Left cardiac atrium (tissue), 4 donors: ENCODE measurements at regions not wholly inside any gene's neighbourhood (a gene's known extent, or its start where the extent isn't known, plus 50 kb on each side); places are given as distances from the start of the nearest gene placed in this dataset.

Source experiments
- ATAC-seq, 2 donors: fragments of 200-7000 bp; cut with Tn5 transposase; one replicate each; pipeline ENCODE4 v1.9.1; 2020; ENCODE audit warnings: mild to moderate bottlenecking in 2 of 2, moderate library complexity in 2 of 2
- DNase-seq: peaks from one replicate; pipeline ENCODE4 v3.0.0-alpha.2; 2020
- intact Hi-C, 2 donors: fragments of 100-400 bp; cut with DNase I; formaldehyde crosslinking; loops; one replicate each; pipeline versions ENCODE4 v1.14.1 to v1.15.1; 2022 to 2023
- donor health status: DM: no; HTN: yes; CAD: no.
- donor health status: DM: no; HTN: yes; CAD: no; lungs with severe emphysema.
- donor health status: DM: yes; HTN: yes; CAD: no.
- donor health status: Dilated cardiomyopathy.

GRCh38 chr2:11031876-11032275 lies 120.1 kb downstream of the KCNF1 start:
- ATAC-seq (no peak), DNase-seq (no peak)
- intact Hi-C loops = no loop called here

- no peak for ATAC-seq
- intact Hi-C loops = no loop called here
- DNase-seq = no peak
Observed at GRCh38 chr2:11032396-11032795, 120.7 kb downstream of the KCNF1 start.

GRCh38 chr2:11033114-11033513 lies 121.4 kb downstream of the KCNF1 start:
- intact Hi-C loops = no loop called here
- no peak for ATAC-seq
- DNase-seq = no peak

- ATAC-seq (no peak), DNase-seq (no peak)
- intact Hi-C loops = no loop called here
Observed at GRCh38 chr2:11038641-11039040, 116.6 kb upstream of the SLC66A3 start.

GRCh38 chr2:11040992-11041391 lies 114.3 kb upstream of the SLC66A3 start:
- ATAC-seq = no peak
- intact Hi-C loops = no loop called here
- DNase-seq = no peak

GRCh38 chr2:11042841-11043240 lies 112.4 kb upstream of the SLC66A3 start:
- intact Hi-C loops = no loop called here
- DNase-seq (no peak), ATAC-seq (no peak)

- DNase-seq (no peak), ATAC-seq (no peak)
- intact Hi-C loops = no loop called here
Observed at GRCh38 chr2:11043245-11043644, 112.0 kb upstream of the SLC66A3 start.

GRCh38 chr2:11044201-11044600 lies 111.1 kb upstream of the SLC66A3 start:
- intact Hi-C loops = no loop called here
- DNase-seq (no peak), ATAC-seq (no peak)

- intact Hi-C loops = no loop called here
- no peak for DNase-seq
- no peak for ATAC-seq
Observed at GRCh38 chr2:11045294-11045693, 110.0 kb upstream of the SLC66A3 start.

GRCh38 chr2:11048335-11049008 lies 106.8 kb upstream of the SLC66A3 start:
- intact Hi-C loops = no loop called here
- ATAC-seq (no peak), DNase-seq (no peak)

GRCh38 chr2:11050565-11050964 lies 104.7 kb upstream of the SLC66A3 start:
- DNase-seq (no peak), ATAC-seq (no peak)
- intact Hi-C loops = no loop called here

GRCh38 chr2:11051280-11051679 lies 104.0 kb upstream of the SLC66A3 start:
- DNase-seq = no peak
- no peak for ATAC-seq
- intact Hi-C loops = no loop called here

- intact Hi-C loops = no loop called here
- ATAC-seq = no peak
Observed at GRCh38 chr2:11053546-11053945, 101.7 kb upstream of the SLC66A3 start.

GRCh38 chr2:11054783-11055678 lies 100.2 kb upstream of the SLC66A3 start:
- intact Hi-C loops = no loop called here
- DNase-seq (no peak), ATAC-seq (no peak)

More at GRCh38 chr2:11053546-11053945, 101.7 kb upstream of the SLC66A3 start:
- no peak for DNase-seq

- no peak for ATAC-seq
- intact Hi-C loops = no loop called here
- DNase-seq = no peak
Observed at GRCh38 chr2:11055679-11056215, 99.5 kb upstream of the SLC66A3 start.

- ATAC-seq (no peak), DNase-seq (no peak)
- intact Hi-C loops = no loop called here
Observed at GRCh38 chr2:11056614-11057013, 98.7 kb upstream of the SLC66A3 start.

- no peak for ATAC-seq
- intact Hi-C loops = no loop called here
Observed at GRCh38 chr2:11057031-11057430, 98.2 kb upstream of the SLC66A3 start.

GRCh38 chr2:11058129-11058528 lies 97.1 kb upstream of the SLC66A3 start:
- intact Hi-C loops = no loop called here
- ATAC-seq = no peak
- DNase-seq = no peak

More at GRCh38 chr2:11057031-11057430, 98.2 kb upstream of the SLC66A3 start:
- no peak for DNase-seq

GRCh38 chr2:11060376-11061169 lies 94.7 kb upstream of the SLC66A3 start:
- intact Hi-C loops = no loop called here
- ATAC-seq = no peak
- no peak for DNase-seq
